Kidney (tissue), 13 donors: ENCODE measurements at regions not wholly inside any gene's neighbourhood (a gene's known extent, or its start where the extent isn't known, plus 50 kb on each side); places are given as distances from the start of the nearest gene placed in this dataset.

Source experiments
- DNase-seq, 5 donors: peaks; one replicate each; pipeline ENCODE4 v3.0.0-alpha.2; 2013 to 2020
- FAIRE-seq: peaks from 2 replicates; lab custom pipeline; 2012; peaks lifted over from hg19 to GRCh38; lab: Jason Lieb, UNC
- H3K27ac ChIP-seq, 2 donors: one replicate each; pipeline ENCODE4 v1.7.0; 2013; ENCODE audit warnings: low read depth in 2 of 2, low read length in 2 of 2, inconsistent platforms in 1 of 2
- H3K27me3 ChIP-seq: one replicate; pipeline ENCODE4 v1.7.1; 2013; ENCODE audit warnings: low read length, inconsistent platforms; ENCODE audit not compliant: control insufficient read depth, insufficient read depth
- H3K36me3 ChIP-seq, 3 donors: one replicate each; pipeline versions ENCODE4 v1.7.0 to v1.7.1; 2013; ENCODE audit warnings: low read length in 3 of 3, control low read depth in 1 of 3, inconsistent platforms in 1 of 3; ENCODE audit not compliant: insufficient read depth in 3 of 3, control insufficient read depth in 2 of 3
- H3K4me1 ChIP-seq, 3 donors: one replicate each; pipeline versions ENCODE4 v1.7.0 to v1.7.1; 2013; ENCODE audit warnings: low read length in 3 of 3, inconsistent platforms in 1 of 3, low read depth in 1 of 3; ENCODE audit not compliant: control insufficient read depth in 2 of 3, insufficient read depth in 2 of 3
- H3K4me3 ChIP-seq, 3 donors: one replicate each; pipeline versions ENCODE4 v1.7.0 to v1.8.1; 2013; ENCODE audit warnings: low read length in 3 of 3, control low read depth in 1 of 3, inconsistent platforms in 1 of 3
- H3K9ac ChIP-seq, 3 donors: one replicate each; pipeline versions ENCODE4 v1.7.0 to v1.7.1; 2013; ENCODE audit warnings: low read length in 3 of 3, control low read depth in 1 of 3, inconsistent platforms in 1 of 3
- H3K9me3 ChIP-seq, 3 donors: one replicate each; pipeline versions ENCODE4 v1.7.0 to v1.7.1; 2013; ENCODE audit warnings: low read length in 3 of 3, control low read depth in 1 of 3, inconsistent platforms in 1 of 3; ENCODE audit not compliant: control insufficient read depth in 2 of 3, insufficient read depth in 1 of 3
- CTCF ChIP-seq: IDR thresholded peaks from 3 replicates; pipeline ENCODE4 v1.5.1; 2012; ENCODE audit warnings: mild to moderate bottlenecking, moderate library complexity, borderline replicate concordance; ENCODE audit not compliant: insufficient read depth; ENCODE audit errors: extremely low read depth
- intact Hi-C: fragments of 100-400 bp; cut with DNase I; formaldehyde crosslinking; loops from one replicate; pipeline ENCODE4 v1.11.1; 2022
- donor health status: control.
- donor health status: control.
- donor health status: control.
- donor health status: control.
- donor health status: control.
- donor health status: DM: yes; HTN: yes; CAD: no.
- donor health status: Normal renal cell carcinoma (clear cell type).

DNA sequence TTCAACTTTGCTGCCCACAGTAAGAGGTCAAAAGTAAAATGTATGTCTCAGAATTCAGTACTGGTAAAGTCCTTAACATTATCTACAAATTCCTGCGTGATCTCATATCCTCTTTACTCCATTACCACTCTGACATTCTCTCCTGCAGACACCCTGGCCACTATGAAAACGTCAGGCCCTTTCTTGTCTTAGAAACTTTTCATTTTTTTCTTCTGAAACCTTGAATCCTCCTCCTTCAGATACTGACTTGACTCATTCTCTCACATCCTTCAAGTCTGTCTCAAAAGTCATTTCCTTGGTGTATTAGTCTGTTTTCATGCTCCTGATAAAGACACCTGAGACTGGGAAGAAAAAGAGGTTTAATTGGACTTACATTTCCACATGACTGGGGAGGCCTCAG, 262.3 kb downstream of the POU4F1 start:
- TF ChIP-seq CTCF = no peak
- no peaks in the 10 kb centered on the region for H3K9me3 ChIP-seq
- intact Hi-C loops = no loop called here
- no peaks in the 10 kb centered on the region for H3K27me3 ChIP-seq
- H3K9ac ChIP-seq = no peak overlapping the region
- no peaks in the 10 kb centered on the region for H3K4me1 ChIP-seq
- no peak overlapping the region for H3K4me3 ChIP-seq
- FAIRE-seq (no peak), DNase-seq (no peak)
- no peak overlapping the region for H3K27ac ChIP-seq
- no peaks in the 10 kb centered on the region for H3K36me3 ChIP-seq

DNA sequence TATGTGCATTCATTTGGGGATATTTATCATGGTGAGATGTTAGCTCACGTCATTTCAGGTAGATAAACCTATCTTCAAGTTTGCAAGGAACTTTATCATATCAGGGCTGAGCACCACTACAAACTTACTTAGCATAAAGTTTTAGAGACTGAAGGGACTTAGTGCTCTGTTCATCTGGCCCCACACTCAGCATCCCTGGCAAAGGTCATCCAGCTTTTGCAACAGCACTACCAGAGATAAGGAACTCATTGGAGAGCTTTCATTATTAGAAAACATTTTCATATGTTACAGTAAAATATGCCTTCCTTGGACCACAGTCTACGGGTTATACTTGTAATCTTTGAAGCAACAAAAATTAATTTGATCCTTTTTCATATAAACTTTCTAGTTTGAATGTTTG, 263.4 kb downstream of the POU4F1 start:
- no peaks in the 10 kb centered on the region for H3K4me1 ChIP-seq
- TF ChIP-seq CTCF = no peak
- no peaks in the 10 kb centered on the region for H3K9me3 ChIP-seq
- no peaks in the 10 kb centered on the region for H3K27me3 ChIP-seq
- no peaks in the 10 kb centered on the region for H3K36me3 ChIP-seq
- FAIRE-seq = no peak
- no peak for DNase-seq
- H3K9ac ChIP-seq = no peak overlapping the region
- intact Hi-C loops = no loop called here
- no peak overlapping the region for H3K27ac ChIP-seq
- no peak overlapping the region for H3K4me3 ChIP-seq

DNA sequence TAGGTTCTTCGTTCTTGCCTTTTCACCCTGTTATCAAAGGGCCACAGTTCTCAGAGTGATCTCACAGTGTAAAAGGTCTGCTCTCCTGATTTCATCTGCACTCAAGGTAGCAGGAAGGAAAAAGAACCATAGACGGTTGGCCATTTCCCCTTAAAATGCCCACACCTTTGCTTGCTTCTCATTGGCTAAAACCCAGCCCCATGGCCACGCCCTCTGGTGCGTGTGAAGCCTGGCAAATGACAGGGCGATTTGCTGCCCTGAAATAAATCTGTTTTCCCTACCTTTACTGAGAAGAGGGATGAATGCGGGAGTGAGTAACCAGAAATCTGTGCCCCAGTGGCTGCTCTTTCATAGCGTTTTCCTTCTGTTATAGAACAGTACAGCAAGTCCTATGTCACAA, 269.3 kb downstream of the POU4F1 start:
- intact Hi-C loops = no loop called here
- Histone ChIP-seq H3K27me3 (no peaks in the 10 kb centered on the region), H3K27ac (no peak overlapping the region), H3K9ac (no peak overlapping the region), H3K4me3 (no peak overlapping the region), H3K9me3 (no peaks in the 10 kb centered on the region), H3K36me3 (no peaks in the 10 kb centered on the region), H3K4me1 (no peaks in the 10 kb centered on the region)
- no peak for TF ChIP-seq CTCF
- FAIRE-seq = no peak
- no peak for DNase-seq

DNA sequence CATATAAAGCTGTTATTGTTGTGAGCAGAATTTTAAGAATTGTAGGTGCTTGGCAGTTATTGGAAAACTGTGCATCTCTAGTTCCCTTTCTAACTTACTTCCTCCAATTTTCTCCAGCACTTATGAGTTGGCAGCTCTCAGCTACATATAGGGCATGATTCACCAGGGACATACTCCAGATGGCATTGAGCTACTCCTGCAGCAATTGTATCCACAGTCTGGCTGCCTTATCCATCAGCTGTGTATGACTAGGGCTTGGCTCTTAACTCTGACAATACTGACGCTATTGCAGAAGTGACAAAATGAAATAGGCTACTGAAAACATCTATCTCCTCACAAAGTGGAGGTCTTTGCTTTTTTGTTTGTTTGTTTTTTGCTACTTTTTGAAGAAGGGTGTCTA, 276.7 kb downstream of the POU4F1 start:
- no peak for FAIRE-seq

More for the DNA sequence above, 276.7 kb downstream of the POU4F1 start:
- Histone ChIP-seq H3K9ac (no peak overlapping the region), H3K36me3 (no peaks in the 10 kb centered on the region), H3K4me3 (no peak overlapping the region), H3K27ac (no peak overlapping the region), H3K27me3 (no peaks in the 10 kb centered on the region), H3K4me1 (no peaks in the 10 kb centered on the region), H3K9me3 (no peaks in the 10 kb centered on the region)
- DNase-seq = no peak
- intact Hi-C loops = no loop called here
- TF ChIP-seq CTCF = no peak
